ENCODE measurements at regions not wholly inside any gene's neighbourhood (a gene's known extent, or its start where the extent isn't known, plus 50 kb on each side); places are given as distances from the start of the nearest gene placed in this dataset.

DNA sequence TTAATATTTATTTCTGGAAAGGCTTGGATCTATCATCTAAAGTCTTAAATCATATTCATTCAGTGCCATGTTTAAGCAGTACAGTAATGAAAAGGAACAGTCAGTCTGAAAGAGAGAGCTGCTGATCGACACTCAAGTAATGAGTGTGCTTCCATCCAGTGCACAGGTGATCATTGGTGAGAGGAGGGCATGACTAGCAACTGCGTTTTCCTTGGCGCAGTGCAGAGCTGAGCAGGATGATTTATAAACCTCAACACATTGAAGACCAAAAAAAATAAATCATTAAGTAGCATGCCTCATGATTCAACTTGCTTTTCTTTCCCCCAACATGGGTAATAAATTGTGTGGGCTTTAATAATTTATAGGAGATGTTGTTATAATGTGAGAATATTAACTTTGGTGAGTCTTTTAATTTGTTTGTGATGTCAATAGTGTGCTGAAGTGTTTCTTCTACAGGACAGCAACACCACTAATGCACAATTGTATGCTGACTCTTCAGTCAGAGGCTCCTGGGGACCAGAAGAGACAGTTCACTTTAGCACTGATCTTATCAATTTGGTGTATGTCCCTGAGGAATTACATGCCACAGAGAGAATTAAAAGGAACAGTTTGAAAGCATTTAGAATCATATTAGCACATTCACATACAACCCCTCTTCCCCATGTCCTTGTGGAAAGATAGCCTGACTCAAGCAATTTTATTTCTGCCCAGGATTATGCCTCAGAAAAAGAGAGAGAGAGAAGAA, 199.7 kb upstream of the ADGRL2 start:
- Histone ChIP-seq H3K4me1 (ENCODE audit: control insufficient read depth in 1 of 2, low read depth in 2 of 2) (no peaks in the 10 kb centered on the region), H3K27me3 (replicated peaks; ENCODE audit: insufficient read depth) (no peaks in the 10 kb centered on the region), H3K4me3 (no peak overlapping the region), H3K36me3 (no peaks in the 10 kb centered on the region), H3K27ac (no peak overlapping the region), H3K9me3 (no peaks in the 10 kb centered on the region)
- ATAC-seq (ENCODE audit: insufficient number of reproducible peaks, low FRiP score, low read depth): no peak
- TF ChIP-seq, protein P1, sequence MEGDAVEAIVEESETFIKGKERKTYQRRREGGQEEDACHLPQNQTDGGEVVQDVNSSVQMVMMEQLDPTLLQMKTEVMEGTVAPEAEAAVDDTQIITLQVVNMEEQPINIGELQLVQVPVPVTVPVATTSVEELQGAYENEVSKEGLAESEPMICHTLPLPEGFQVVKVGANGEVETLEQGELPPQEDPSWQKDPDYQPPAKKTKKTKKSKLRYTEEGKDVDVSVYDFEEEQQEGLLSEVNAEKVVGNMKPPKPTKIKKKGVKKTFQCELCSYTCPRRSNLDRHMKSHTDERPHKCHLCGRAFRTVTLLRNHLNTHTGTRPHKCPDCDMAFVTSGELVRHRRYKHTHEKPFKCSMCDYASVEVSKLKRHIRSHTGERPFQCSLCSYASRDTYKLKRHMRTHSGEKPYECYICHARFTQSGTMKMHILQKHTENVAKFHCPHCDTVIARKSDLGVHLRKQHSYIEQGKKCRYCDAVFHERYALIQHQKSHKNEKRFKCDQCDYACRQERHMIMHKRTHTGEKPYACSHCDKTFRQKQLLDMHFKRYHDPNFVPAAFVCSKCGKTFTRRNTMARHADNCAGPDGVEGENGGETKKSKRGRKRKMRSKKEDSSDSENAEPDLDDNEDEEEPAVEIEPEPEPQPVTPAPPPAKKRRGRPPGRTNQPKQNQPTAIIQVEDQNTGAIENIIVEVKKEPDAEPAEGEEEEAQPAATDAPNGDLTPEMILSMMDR (IDR thresholded peaks at IDR 0.05): no peak
- no peak for DNase-seq (ENCODE audit: low spot score)

DNA sequence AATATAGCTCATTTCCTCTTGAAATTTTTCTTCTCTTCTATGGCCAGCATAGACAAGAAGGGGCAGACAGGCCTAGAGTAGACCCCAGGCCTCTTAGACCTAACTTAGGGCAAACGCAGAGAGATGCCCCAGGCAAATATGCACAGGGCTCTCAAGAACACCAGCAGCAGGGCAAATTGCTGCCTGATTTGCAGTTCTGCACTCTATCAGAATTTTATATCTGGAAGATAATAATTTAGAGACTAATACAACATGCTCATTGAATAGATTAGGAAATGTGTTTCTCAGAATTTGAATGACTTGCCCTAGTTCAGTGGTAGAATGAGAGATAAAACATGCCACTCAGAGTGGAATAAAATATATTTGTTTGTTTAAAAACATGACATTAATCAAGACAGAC, 200.4 kb upstream of the ADGRL2 start:
- Histone ChIP-seq H3K27ac (no peak overlapping the region), H3K27me3 (replicated peaks; ENCODE audit: insufficient read depth) (no peaks in the 10 kb centered on the region), H3K36me3 (no peaks in the 10 kb centered on the region), H3K4me3 (no peak overlapping the region), H3K4me1 (ENCODE audit: control insufficient read depth in 1 of 2, low read depth in 2 of 2) (no peaks in the 10 kb centered on the region), H3K9me3 (no peaks in the 10 kb centered on the region)
- ATAC-seq (ENCODE audit: insufficient number of reproducible peaks, low FRiP score, low read depth) (no peak), DNase-seq (ENCODE audit: low spot score) (no peak)
- TF ChIP-seq, protein P1 (IDR thresholded peaks at IDR 0.05): no peak

DNA sequence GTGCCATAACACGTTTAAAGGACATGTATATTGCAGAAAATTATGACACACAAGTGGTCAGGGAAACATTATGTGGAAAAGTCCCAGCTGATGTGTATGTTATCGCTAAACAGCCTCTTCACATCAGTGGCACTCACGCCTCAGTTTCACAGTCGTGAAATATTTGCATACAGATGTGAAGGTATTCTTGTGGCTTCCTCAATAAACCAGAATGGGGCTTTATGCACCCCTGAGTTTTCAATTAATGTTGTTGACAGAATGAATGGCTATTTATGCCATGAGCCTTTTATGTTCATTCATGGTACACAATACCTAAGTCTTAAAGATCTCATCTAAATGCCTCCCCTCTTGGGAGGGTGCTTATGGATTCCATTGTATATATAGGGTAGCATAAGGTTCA, 202.1 kb upstream of the ADGRL2 start:
- Histone ChIP-seq H3K4me3 (no peak overlapping the region), H3K9me3 (no peaks in the 10 kb centered on the region), H3K36me3 (no peaks in the 10 kb centered on the region), H3K27ac (no peak overlapping the region), H3K27me3 (replicated peaks; ENCODE audit: insufficient read depth) (no peaks in the 10 kb centered on the region), H3K4me1 (ENCODE audit: control insufficient read depth in 1 of 2, low read depth in 2 of 2) (no peaks in the 10 kb centered on the region)
- DNase-seq (ENCODE audit: low spot score): no peak
- ATAC-seq (ENCODE audit: insufficient number of reproducible peaks, low FRiP score, low read depth): no peak
- TF ChIP-seq, protein P1 (IDR thresholded peaks at IDR 0.05): no peak

DNA sequence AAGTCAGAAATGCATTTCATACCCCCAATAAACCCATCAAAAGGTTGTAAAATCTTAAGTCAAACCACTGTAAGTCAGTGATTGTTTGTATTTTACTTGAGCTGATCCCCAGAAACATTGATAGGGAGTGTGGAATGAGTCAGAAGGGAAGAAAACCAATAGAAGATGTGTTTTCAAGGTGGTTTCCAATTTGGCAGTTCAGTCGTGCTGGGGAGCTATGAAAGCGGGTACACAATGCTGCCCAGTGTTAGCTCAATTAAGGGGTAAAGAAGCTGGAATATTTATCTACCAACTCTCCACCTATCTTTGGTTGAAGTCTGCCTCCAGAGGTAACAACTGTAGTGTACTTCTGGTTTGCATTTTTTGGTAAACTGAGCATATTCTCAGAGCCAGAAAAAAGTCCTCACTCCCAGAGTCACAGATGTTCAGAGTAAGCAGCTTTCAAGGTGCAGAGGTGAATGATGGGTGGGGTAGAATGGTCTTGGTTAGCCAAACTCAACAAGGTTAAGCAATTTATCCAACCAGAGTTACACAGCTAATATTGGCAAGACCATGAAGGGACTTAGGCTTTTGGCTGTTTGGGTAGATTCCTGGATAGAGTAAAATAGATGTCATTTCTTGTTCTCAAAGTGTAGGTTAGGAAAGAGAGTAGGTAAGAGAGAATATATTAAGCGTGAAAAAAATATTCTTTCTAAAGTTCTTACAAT, 202.9 kb upstream of the ADGRL2 start:
- Histone ChIP-seq H3K27me3 (replicated peaks; ENCODE audit: insufficient read depth) (no peaks in the 10 kb centered on the region), H3K36me3 (no peaks in the 10 kb centered on the region), H3K9me3 (no peaks in the 10 kb centered on the region), H3K4me3 (no peak overlapping the region), H3K4me1 (ENCODE audit: control insufficient read depth in 1 of 2, low read depth in 2 of 2) (no peaks in the 10 kb centered on the region), H3K27ac (no peak overlapping the region)
- no peak for DNase-seq (ENCODE audit: low spot score)
- ATAC-seq (ENCODE audit: insufficient number of reproducible peaks, low FRiP score, low read depth): no peak
- TF ChIP-seq, protein P1 (IDR thresholded peaks at IDR 0.05): no peak

DNA sequence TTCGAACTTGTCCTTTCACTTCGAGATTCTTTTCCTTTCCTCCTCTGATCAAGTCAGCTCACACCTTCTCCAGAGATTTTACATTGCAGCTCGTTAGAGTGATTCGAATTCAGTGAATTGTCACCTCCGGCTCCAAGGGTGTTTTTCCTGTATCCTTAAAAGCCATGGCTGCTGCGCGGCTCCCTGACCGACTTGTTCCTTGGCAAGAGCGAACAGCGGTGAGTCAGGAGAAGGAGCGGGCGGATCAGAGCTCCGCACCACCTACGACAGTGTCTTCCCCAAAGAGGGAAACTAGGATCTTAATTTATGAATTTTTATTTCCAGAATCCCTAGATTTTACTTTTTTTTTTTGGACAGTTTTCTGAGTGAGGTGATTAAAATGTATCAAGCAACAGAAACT, 204.4 kb upstream of the ADGRL2 start:
- Histone ChIP-seq H3K4me1 (ENCODE audit: control insufficient read depth in 1 of 2, low read depth in 2 of 2) (no peaks in the 10 kb centered on the region), H3K27me3 (replicated peaks; ENCODE audit: insufficient read depth) (no peaks in the 10 kb centered on the region), H3K27ac (no peak overlapping the region), H3K4me3 (no peak overlapping the region), H3K36me3 (no peaks in the 10 kb centered on the region), H3K9me3 (no peaks in the 10 kb centered on the region)
- ATAC-seq (ENCODE audit: insufficient number of reproducible peaks, low FRiP score, low read depth) (no peak), DNase-seq (ENCODE audit: low spot score) (no peak)
- TF ChIP-seq, protein P1 (IDR thresholded peaks at IDR 0.05): no peak
